GM19023 (cell line): ENCODE measurements at regions not wholly inside any gene's neighbourhood (a gene's known extent, or its start where the extent isn't known, plus 50 kb on each side); places are given as distances from the start of the nearest gene placed in this dataset.
"Not testable (repeated sequence)": the region's sequence is repeated elsewhere in the genome, so short reads cannot be mapped to it uniquely, and the experiment has no call there.

Experiments used
- ATAC-seq: cut with Tn5 transposase; IDR thresholded peaks from one replicate; pipeline ENCODE4 v1.9.1; 2021; ENCODE audit warnings: mild to moderate bottlenecking, moderate library complexity; ENCODE audit not compliant: unreplicated experiment

GRCh38 chr6:117761610-117762009, 86.3 kb downstream of the NUS1 start:
- no peak for ATAC-seq

GRCh38 chr6:117771403-117771802, 96.1 kb downstream of the NUS1 start:
- peak; percentile 97 for ATAC-seq

GRCh38 chr6:117776441-117776840, 101.2 kb downstream of the NUS1 start:
- no peak for ATAC-seq

GRCh38 chr6:117781550-117781949, 106.3 kb downstream of the NUS1 start:
- no peak for ATAC-seq

GRCh38 chr6:117783279-117783678, 108.0 kb downstream of the NUS1 start:
- no peak for ATAC-seq

GRCh38 chr6:117791012-117791411, 115.7 kb downstream of the NUS1 start:
- no peak for ATAC-seq

GRCh38 chr6:117795234-117795633, 111.8 kb upstream of the SLC35F1 start:
- no peak for ATAC-seq

- not testable (repeated sequence) for ATAC-seq
These were observed 108.2 kb upstream of the SLC35F1 start for GRCh38 chr6:117798819-117799218.

GRCh38 chr6:117810269-117810668, 96.8 kb upstream of the SLC35F1 start:
- no peak for ATAC-seq

GRCh38 chr6:117817499-117817898, 89.6 kb upstream of the SLC35F1 start:
- no peak for ATAC-seq

- no peak for ATAC-seq
These were observed 89.1 kb upstream of the SLC35F1 start for GRCh38 chr6:117817992-117818391.

- ATAC-seq: no peak
These were observed 88.6 kb upstream of the SLC35F1 start for GRCh38 chr6:117818449-117818848.

GRCh38 chr6:117829594-117830319, 77.3 kb upstream of the SLC35F1 start:
- ATAC-seq: no peak

- no peak for ATAC-seq
These were observed 69.8 kb upstream of the SLC35F1 start for GRCh38 chr6:117837261-117837660.

- no peak for ATAC-seq
These were observed 66.5 kb upstream of the SLC35F1 start for GRCh38 chr6:117840541-117840983.

- no peak for ATAC-seq
These were observed 59.2 kb upstream of the SLC35F1 start for GRCh38 chr6:117847912-117848311.

GRCh38 chr6:117849087-117849486, 58.0 kb upstream of the SLC35F1 start:
- no peak for ATAC-seq
